NCI-H82 treated with DMSO at 0.1 percent for 48 hours (cell line): ENCODE measurements at regions not wholly inside any gene's neighbourhood (a gene's known extent, or its start where the extent isn't known, plus 50 kb on each side); places are given as distances from the start of the nearest gene placed in this dataset.

Experiments used
- DNase-seq: peaks from one replicate; lab custom pipeline; 2025; ENCODE audit not compliant: unreplicated experiment; lab: John Stamatoyannopoulos, UW

DNA sequence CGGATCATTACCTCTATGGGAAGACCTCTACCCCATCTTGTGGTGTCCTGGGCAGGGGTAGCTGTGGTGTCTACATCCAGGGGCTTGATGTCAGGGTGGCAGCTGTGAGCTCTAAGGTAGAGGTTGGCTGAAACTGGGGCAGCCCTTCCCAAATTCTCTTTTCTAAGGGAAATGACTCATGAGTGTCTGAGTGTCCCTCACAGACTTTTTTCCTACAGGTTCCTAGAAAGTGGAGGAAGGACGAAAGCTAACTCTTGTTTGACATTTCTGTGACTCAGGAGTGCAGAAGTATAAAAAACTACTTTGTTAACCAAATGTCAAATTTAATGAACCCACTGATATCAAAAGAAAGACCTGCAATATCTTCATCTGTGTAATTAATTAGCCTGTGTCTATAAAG is 481.5 kb downstream of the PDCD6IP start:
- no peak for DNase-seq

- DNase-seq = no peak
Observed at GRCh38 chr3:34283751-34284150, 485.3 kb downstream of the PDCD6IP start.

DNA sequence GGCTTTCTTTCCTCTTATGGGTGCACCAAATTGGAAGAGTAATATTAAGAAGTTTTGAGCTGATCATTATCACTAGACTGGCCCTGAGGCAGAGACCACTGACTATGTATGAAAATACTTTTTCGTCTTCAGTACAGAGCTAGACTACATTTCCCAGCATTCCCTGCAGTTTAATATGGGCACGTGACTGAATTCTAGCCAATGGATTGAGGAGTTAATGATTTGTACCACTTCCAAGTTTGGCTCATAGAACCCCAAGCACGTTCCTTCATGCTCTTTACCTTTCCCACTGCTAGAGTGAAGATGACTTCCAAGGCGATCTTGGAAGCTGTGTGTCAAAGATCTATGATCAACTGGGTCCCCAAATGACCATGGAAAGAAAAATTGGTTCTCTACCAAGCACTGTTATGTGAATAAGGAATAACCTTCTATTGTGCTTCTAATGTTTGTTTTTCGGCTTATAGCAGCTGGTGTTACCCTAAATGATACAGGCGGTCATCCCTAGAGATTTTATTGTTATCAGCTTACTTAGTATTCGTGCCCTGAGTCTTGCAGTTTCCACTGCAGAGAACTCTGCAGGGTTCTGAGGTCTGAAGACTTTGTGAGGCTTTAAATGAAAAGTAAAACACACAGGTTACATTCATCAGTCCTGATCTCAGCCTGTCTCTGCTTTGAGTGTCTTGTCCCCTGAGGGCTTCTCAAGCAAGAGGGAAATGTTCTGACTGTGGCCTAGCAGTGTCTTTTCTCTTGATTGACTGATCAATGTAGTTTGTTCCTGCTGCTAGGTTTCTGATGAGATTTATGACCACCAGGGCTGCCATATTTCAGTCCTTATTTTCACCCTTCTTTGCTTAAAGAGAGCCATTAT is 486.8 kb downstream of the PDCD6IP start:
- DNase-seq = no peak

- DNase-seq = no peak
Observed at GRCh38 chr3:34285827-34286188, 487.4 kb downstream of the PDCD6IP start.

DNA sequence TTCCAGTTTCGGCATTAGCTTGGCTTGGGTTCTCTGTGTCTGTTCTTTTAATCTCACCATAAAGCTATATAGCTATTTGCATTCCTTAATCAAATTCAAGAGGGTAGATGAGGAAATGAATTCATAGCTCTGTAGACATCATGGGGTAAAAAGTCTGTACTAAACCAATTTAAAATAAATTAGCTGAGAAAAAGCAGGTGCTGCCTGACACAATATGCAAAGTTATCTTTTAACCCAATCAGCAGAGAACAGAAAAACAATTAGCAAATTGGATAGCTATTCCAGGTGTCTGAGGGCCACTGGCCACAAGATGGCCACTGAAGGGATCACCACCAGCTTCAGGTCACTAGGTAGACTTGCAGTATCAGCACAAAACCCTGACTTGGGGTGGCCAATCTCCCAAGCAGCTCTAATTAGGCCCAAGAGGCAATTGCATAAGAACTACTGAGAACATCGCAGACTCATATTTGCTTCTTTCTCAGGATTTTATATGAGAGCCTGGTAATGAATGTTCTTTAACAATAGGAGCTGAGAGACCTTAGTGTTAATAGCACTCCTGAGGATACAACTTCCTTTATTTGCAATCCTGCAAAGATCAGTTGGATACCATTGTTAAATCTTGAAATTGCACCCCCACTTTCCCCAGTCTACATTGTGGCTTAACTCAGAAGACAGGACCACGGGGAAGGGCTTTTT is 494.3 kb downstream of the PDCD6IP start:
- DNase-seq = peak; percentile 5

- DNase-seq = no peak
Observed at GRCh38 chr3:34294240-34294639, 495.8 kb downstream of the PDCD6IP start.

- no peak for DNase-seq
Observed at GRCh38 chr3:34296796-34297195, 498.4 kb downstream of the PDCD6IP start.

GRCh38 chr3:34298653-34299052 is 500.2 kb downstream of the PDCD6IP start:
- no peak for DNase-seq

- DNase-seq = no peak
Observed at GRCh38 chr3:34300621-34301020, 502.2 kb downstream of the PDCD6IP start.

DNA sequence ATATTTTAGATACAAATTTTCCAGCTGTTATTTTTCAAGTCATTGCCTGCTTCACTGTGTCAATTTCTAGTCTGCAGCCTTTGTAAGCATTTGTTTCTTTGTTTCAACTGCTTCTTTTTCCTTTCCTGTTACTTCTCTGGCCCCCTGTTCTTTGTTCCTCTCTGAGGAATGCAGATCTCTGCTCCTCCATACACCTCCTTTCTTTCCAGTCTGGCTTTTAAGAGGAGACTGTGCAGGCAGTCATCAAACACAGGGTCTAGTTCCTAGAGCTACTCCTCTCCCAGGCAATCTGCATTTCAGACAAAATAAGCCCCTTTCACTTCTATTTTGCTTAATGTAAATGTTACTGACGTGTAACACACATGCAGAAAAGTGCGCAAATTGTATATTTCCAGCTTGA is 502.9 kb downstream of the PDCD6IP start:
- DNase-seq = no peak

GRCh38 chr3:34305266-34305665 is 506.8 kb downstream of the PDCD6IP start:
- DNase-seq = no peak

GRCh38 chr3:34312684-34313083 is 514.3 kb downstream of the PDCD6IP start:
- DNase-seq = no peak

GRCh38 chr3:34319881-34320280 is 521.5 kb downstream of the PDCD6IP start:
- DNase-seq = no peak

- no peak for DNase-seq
Observed at GRCh38 chr3:34323517-34323916, 525.1 kb downstream of the PDCD6IP start.

DNA sequence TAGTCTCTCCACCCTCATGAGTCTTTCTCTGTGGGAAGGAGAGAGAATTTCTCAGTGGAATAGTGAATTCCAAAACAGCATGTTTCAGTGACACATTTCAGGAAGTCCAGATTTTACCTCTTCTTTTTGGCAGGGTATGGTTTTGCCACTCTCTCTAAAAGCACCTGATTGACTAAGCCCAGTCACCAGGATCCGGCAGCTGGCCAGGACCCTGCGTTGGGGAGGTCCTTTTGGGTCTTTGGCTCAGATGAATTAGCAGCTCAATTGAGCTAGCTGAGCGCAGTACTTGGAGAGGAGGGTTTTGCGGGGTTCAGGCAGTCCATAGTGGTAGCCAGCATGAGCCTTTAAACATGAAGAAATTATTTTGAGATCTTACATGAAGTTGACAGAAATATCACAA is 548.2 kb downstream of the PDCD6IP start:
- DNase-seq = no peak

DNA sequence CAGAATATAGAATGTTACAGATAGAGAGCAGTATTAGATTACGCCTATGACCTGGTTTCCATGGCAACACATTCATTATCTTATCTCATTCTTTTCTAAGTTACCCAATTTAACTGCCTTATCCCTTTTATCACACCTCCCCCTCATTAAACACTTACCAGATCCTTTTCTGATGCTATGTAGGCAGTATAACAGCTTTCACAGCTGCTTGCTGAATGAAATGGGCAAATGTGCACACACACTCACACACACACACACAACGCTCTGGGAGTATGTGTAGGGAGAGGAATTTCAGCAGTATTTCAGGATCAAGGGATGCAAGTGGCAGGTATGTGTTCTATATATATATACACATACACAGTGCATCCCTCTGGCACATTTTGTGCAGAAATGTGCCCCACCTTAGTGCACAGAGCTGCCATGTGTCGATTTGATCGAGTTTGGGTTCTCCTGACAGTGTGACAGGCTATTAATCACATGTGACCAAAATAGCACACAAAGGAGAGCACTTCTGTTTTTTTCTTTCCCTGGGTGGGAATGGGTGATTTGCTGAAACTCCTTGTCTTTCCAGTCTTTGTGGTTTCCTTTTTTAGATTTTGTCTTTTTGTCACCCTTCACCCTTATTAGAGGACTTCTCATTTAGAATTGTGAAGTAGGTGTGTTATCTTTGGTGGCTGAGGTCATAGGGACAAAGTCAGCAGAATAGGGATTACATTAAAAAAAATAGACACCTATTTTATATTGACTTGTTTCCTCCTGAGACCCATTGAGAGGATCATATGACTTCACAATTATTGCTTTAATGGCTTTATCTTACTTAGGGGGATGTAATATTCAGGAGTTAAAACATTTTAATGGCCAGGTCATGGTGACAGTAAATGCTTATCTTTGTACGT is 553.7 kb downstream of the PDCD6IP start:
- no peak for DNase-seq

DNA sequence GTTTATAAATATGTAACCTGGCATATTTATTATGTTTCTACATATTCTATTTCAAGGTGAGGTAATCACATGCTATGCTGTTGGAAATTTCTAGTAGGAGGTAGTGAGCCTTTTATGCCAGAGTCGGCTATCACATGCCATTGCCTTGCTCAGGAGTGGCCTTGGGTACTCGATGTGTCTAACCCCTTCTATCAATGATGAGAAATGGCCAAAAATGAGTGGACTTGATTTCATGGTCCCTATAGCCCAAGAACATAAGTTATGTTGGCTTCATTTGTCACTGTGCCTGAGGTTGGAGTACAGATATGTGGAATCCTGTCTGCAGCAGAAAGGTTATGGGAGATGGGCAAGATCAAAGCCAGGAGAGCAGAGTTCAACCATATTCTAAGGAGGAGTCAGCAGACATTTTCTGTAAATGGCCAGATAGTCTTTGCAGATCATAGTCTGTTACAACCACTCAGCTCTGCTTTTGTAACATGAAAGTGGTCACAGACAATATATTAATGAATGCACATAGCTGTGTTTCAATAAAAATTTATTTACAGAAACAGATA is 554.4 kb downstream of the PDCD6IP start:
- DNase-seq = no peak

DNA sequence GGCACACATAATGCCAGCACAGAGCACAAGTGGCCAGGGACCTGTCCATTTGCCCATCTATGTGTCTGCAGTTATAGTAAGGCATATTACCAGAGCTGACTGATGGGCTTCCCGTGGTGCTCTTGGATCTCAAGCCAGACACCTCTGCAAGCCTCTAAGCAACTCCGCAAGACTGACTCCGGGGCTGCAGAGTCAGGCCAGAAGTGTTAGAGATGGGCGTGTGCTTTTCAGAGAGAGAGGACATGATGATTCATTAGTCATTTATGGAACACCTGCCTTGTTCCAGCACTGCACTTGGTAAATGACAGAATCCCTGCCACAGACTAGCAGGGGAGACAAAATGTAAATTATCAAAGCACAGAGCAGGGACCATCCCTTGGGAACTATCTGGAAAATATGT is 559.0 kb downstream of the PDCD6IP start:
- DNase-seq = no peak

- DNase-seq = no peak
Observed at GRCh38 chr3:34359064-34359463, 560.6 kb downstream of the PDCD6IP start.

GRCh38 chr3:34360713-34361112 is 562.3 kb downstream of the PDCD6IP start:
- DNase-seq = no peak

GRCh38 chr3:34361921-34362320 is 563.5 kb downstream of the PDCD6IP start:
- DNase-seq = no peak
